Head of caudate nucleus (tissue), 42 donors: ENCODE measurements at regions not wholly inside any gene's neighbourhood (a gene's known extent, or its start where the extent isn't known, plus 50 kb on each side); places are given as distances from the start of the nearest gene placed in this dataset.

Experiments
- DNase-seq, 42 donors: peaks; one replicate each; pipeline versions ENCODE4 v3.0.0 to v3.0.0-alpha.2; 2020 to 2021; ENCODE audit warnings: mixed read lengths in 7 of 42
- intact Hi-C: fragments of 100-400 bp; cut with DNase I; formaldehyde crosslinking; loops from one replicate; pipeline ENCODE4 v1.15.0; 2022

- no peak for DNase-seq
- intact Hi-C loops = no loop called here
Measured at GRCh38 chr5:44486591-44486990, 97.4 kb upstream of the FGF10 start.

- intact Hi-C loops = no loop called here
- DNase-seq = no peak
Measured at GRCh38 chr5:44454002-44454401, 64.8 kb upstream of the FGF10 start.

GRCh38 chr5:44446399-44446798 lies 57.2 kb upstream of the FGF10 start:
- intact Hi-C loops = no loop called here
- no peak for DNase-seq

GRCh38 chr5:44443172-44443571 lies 54.0 kb upstream of the FGF10 start:
- intact Hi-C loops = no loop called here
- DNase-seq = no peak

GRCh38 chr5:44441460-44441859 lies 52.2 kb upstream of the FGF10 start:
- intact Hi-C loops = no loop called here

GRCh38 chr5:44440186-44440585 lies 51.0 kb upstream of the FGF10 start:
- intact Hi-C loops = no loop called here
- DNase-seq = no peak

More at GRCh38 chr5:44441460-44441859, 52.2 kb upstream of the FGF10 start:
- no peak for DNase-seq
